HG03064 (cell line): ENCODE measurements at regions not wholly inside any gene's neighbourhood (a gene's known extent, or its start where the extent isn't known, plus 50 kb on each side); places are given as distances from the start of the nearest gene placed in this dataset.

Experiments used
- ATAC-seq: cut with Tn5 transposase; IDR thresholded peaks from one replicate; pipeline ENCODE4 v1.9.1; 2021; ENCODE audit warnings: low read depth; ENCODE audit not compliant: unreplicated experiment

DNA sequence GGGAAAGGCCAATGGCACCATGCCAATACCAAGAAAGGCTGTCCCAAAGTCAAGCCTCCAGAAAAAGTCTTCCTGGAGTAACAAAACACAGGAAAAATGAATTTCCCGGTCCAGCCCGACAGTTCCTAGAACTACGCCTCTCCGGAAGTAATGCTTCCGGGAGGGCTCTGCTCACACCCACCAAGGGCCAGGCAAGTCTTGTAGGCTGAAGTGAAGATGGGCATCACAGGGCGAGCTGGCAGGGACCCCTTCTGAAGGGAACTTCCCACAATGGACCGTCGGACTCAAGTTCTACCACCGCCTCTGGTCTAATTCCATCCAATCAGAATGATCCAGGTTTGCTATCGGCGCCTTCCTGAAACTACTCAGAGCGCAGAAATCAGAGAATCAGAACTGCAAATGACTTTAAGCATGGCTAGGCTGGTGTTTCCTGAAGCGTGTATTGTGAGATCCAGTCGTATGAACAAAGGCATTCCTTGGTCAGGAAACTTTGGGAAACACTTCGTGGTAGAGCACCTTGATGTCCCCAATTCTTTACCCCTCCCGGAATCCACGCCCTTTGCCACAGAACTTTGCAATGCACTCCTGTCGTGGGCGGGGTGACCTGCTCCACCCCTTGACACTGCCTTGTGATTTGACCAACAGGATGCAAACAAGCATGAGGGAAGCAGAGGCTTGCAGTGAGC lies 127.8 kb downstream of the BCOR start:
- ATAC-seq = no peak

DNA sequence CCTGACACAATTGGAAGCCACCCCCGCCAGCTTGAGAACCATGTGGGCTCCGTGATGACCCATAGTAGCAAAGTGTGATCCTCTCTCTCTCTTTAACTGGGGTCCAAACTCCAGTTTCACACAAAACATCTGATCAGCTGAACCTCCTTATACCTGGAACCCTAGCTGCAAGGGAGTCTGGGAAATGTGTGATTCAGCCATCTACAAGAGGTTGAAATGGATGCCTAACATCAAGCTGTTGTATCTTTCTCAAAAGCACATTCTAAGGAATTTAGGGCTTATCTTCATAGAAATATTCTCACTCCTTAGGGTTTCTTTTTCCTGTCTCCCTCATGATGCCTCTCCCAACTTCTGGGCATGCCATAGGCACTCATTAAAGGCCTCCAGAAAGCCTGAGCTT lies 126.0 kb downstream of the BCOR start:
- no peak for ATAC-seq

DNA sequence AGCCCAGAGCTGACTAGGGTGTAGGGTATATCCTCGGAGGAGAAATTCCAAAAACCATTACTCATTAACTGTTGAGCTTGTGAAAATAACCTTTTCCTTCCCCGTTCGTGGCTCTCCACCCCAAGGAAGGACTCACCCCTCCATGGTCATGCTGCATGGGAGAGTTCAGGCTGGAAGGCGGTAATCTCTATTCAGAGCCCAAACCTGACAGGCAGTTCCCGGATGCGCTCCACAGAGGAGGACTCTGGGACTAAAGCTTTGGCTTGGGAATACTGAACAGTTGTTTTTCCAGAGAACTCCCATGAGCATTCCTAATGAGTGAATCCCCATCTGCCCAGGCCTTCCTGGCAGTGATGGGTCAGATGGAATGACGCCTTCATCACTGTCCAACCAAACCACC lies 125.4 kb downstream of the BCOR start:
- no peak for ATAC-seq

DNA sequence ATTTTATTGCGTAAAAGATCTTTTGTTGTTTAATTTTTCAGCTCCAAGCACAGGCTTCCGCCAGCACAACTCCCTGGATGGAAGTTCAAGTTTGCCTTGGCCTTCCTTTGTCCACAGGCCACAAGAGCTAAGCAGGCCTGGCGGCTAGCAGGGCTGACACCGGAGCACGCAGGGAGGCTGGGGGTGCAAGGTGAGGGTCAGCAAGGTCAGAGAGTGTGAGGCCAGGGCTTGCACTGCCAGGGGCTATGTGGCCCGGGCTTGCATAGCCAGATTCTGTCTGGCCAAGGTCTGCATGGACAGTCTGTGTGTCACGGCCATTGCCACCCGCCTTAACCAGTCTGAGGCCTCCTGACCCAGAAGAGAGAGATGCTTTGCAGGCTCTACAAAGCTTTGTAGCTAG lies 123.9 kb downstream of the BCOR start:
- ATAC-seq = no peak

DNA sequence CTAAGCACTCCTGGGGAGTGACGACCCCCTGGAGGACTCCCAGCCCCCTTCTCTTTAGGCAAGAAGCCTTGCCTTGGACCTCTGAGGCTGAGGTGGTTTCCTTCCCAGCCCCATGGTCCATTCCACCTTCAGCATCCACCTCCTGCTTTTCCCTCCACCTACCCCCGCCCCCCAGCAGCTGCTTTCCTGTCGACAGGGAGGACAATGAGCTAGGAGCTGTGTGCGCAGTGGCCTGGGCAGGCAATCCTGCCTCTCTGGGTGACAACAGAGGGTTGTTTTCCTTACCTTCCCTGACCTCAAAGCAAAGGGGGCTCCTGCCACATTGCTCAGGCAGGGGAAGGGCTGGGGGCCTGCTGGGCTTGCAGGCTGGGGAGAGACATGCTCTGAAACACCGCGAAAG lies 123.5 kb downstream of the BCOR start:
- ATAC-seq = no peak

DNA sequence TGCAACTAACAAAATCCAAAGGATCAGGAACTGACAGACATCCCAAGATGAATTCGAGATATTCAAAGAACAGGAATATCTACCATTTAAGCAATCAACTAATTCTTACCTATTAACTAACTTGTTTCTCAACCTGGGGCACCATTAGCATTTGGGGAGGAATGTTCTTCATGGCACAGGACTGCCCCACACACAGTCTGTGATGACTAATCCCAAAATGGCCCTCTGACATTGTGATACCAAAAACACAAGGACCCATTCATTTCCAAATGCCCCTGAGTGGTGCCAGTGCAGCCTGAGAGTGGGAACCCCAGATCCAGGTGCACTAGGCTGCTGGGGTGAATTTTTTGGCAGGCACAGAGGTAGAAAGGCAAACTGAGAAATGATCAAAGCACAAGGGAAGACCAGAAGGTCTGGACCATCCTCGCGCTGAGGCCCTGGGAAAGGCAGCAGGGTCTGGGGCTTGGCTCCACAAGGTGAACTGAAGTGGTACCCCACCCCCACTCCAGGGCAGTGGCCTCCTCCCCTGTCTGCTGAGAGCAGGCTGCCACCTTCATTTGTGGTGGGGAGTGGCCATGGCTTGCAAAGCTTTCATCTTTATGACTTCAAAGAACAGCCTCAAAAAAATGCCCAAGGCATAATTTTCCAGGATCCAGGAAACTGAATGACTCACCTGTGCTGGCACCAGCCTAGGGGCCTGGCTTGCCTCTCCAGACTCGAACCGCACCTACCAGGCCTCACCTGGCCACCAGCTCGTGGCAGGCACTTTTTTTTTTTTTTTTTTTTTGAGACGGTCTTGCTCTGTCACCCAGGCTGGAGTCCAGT lies 122.4 kb downstream of the BCOR start:
- no peak for ATAC-seq

DNA sequence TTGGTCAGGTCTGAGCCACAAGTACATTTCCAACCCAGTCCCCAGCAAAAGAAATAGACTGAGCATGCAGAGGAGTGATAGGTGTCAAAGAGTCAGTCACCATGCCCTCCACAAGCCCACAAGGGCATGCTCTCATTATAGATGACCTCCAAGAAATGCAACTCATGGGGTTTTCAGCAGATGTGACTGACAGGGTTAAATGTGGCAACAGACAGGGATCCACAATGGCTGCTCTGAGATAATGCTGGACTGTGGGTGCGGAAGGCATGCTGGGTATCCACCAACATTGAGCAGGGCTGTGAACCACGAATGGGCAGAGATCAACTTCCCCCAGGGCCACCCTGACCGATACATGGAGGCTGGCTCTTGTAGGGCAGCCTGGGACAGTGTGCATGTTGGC lies 115.8 kb downstream of the BCOR start:
- no peak for ATAC-seq

DNA sequence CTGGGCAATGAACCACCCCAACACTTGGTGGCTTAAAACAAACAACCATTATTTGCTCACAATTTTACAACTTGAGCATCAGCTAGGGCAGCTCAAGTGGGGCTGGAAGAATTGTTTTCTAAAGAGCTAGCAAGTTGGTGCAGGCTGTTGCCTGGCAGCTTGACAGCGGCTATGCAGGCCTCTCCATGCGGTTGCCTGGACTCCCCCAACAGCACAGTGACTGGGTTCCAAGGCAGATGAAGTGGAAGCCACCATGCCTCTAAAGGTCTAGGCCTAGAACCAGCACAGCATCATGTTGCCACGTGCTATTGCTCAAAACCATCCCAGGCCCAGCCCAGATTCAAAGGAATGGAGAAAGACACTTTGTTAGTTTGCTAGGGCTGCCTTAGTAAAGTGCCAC lies 114.8 kb downstream of the BCOR start:
- no peak for ATAC-seq

DNA sequence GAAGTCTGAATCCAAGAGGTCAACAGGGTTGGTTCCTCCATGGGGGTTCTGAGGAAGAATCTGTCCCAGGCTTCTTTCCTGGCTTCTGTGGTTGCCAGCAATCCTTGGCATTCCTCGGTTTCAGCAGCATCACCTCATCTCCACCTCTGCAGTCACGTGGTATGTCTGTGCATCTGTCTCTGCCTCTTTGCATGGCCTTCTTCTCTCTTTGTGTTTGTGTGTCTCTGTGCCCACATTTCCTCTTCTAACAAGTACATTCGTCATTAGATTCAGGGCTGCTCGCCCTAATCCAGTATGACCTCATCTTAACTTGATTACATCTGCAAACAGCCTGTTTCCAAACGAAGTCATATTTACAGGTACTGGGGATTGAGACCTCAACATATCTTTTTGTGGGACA lies 114.0 kb downstream of the BCOR start:
- no peak for ATAC-seq

DNA sequence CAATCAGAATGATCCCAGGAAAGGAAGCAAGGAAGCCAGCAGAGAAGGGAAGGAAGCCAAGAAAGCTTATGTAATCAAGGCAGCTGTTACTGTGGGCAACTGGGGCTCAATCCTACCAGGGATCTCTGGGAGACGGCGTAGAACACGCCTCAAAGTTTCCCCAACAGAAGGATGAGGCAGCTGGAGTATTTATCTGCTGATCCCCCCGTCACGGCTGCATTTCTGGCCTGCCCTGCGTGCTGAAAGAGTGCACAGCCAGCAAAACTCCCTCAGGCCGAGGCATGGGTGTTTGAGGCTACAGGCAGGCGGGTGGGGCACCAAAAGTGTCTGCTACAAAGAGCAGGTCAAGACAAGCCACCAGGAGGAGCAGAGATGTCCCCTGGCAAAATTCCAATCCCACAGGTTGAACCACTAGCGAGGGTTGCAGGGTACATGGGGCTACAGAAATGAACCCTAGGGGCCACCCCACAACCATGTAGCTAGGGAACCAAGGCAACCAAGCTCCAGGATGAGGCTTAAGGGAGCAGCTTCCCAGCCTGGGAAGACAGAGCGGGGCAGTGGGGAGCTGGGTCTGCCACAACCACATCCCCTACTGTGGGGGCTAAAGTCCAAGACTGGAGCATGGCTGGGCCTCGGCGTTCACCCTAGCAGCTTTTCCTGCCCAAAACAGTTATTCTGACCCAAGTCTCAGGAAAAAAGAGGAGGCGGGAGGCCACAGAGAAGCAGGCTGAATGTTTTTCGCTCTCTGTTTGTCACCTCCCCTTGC lies 113.4 kb downstream of the BCOR start:
- ATAC-seq = no peak

DNA sequence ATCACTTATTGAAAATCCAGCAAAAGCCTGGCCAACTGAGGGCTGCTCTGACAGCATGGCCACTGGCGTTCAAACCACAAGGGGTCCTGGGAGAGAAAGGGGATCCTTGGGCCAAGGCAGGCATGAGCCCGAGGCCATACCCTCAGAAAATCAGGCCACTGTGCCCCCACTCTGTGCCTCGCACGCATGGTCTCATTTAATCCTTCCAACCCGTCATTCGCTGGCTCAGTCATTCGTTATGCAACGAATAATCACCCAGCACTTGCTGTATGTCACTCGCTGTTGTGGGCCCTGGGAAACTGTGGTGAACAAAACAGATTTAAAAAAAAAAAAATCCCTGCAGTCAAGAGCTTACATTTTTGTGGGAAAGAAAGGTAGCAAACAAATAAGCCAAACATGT lies 112.7 kb downstream of the BCOR start:
- ATAC-seq = no peak

DNA sequence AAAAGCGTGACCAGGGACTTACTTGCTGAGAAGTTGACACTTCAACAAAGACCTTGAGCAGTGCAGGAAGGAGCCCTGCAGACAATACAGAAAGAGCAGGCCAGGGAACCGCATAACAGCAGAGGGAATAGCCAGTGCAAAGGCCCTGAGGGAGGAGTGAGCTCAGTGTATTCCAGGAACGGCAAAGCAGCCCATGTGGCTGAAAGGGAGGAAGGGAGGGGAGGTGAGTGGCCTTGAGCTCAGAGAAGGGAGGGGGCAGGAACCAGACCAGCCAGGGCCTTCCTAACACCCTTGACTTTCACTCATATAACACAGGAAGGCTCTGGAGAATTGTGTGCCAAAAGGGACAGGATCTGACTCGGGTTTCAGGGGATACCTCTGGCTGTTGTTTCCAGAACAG lies 112.2 kb downstream of the BCOR start:
- ATAC-seq = no peak

DNA sequence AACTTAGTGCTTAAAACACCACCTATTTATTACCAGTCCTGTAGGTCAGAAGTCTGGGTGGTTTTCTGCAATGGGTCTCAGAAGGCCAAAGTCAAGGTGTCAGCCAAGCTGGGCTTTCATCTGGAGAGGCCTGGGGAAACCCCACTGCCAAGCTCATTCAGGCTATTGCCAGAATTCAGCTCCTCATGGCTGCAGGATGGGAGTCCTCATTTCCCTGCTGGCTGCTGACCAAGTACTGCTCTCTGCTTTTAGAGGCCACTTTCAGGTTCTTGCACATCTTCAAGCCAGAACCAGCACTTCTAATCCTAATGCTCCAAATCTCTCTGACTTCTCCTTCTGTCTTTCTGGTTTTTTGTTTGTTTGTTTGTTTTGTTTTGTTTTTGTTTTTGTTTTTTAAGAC lies 109.3 kb downstream of the BCOR start:
- no peak for ATAC-seq

DNA sequence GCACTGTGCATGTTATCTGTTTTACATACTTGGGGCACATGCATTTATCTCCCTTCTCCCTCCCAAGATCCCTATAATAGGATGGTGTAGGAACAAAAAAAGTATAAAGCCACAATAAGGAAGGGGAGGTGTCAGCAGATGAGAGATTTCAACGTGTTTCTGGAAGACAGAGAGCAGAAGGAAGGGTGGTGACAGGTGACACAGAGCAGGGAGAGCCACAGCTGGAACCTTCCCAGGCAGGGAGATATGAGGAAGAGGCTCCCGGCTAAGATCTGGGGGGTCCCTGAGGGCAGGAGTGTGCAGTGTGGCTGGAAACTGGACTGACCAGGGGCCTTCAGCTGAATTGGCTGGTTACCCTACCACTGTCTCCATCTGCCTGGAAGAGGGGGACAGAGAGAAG lies 107.4 kb downstream of the BCOR start:
- ATAC-seq = no peak

DNA sequence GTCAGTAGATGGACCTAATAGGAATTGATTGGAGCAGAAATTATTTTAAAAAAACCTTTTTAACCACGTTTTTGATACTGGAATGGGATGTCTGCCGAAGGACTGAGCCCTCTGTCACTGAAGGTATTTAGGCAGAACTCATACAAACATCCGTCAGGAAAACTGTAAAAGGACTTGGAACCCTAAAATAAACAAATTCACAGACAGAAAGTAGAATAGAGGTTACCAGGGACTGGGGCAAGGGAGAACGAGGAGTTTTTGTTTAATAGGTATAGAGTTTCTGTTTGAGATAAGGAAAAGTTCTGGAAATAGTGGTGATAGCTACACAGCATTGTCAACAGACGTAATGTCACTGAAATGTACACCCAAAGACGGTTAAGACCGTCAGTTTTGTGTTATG lies 105.5 kb downstream of the BCOR start:
- no peak for ATAC-seq

DNA sequence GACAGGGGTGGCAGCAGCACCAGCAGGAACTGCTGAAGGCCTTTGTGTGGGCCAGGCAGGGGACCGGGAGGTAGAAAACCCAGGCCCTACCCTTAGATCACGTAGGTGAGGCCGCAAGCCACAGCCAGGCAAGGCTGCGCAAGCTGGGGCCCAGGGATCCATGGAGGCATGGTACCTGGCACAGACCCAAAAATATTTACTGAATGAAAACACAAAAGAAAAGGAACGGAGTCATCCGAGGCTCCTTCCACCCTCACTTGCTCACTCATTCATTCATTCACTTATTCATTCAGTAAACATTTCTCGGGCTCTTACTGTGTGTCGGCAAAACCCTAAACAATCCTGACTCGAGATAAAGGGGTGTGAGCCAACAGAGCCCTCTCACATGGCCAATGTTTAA lies 102.3 kb downstream of the BCOR start:
- ATAC-seq = no peak

DNA sequence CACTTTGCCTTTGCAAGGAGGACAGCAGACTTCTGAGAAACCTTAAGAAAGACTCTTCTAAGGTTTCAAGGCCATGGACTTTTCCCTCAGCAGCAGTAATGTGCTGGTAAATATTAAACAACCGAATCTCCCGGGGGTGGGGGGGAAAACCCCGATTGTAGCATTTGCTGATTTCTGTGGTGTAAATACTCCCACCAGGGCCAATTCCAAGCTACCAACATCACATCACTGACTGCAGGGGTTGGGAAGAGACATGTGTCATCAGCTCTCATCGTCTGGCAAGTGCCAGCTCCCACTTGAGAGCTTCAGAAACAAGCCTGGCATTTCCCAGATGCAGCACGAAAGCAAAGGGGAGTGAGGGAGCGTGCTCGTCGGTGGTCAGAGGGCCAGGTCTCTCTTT lies 101.2 kb downstream of the BCOR start:
- ATAC-seq = no peak

DNA sequence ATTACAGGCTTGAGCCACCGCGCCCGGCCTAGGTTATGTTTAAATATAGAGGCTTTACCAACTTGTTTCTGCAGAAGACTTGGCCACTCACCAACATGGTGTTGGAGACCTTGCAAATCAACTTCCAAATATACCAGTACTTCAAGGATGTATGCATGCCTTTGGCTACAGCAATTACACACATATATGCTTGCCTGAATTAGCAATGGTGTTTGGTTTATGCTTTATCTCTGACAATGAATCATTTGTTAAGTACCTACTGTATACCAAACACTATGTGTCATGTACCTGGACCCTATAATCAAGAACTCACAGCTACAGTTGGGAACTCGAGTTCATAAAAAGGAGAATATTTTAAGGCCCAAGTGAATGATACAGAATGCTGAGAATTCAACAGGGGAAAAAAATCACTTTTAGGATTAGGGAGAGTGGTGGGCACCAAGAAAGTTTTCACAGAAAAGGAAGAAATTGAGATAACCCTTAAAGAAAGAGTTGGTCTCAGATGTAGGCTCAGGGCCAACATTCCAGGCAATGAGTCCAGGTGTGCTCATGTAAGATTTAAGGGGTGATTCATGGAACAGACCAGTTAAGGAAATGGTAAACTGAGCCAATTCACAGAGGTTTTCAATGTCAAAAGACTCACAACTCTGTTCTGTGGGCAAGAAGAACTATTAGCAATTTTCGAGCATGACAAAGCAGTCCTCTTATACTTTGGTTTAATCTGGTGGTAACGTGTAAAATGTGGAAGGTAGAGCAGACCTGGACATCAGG lies 98.9 kb downstream of the BCOR start:
- no peak for ATAC-seq
